ENCODE measurements at regions not wholly inside any gene's neighbourhood (a gene's known extent, or its start where the extent isn't known, plus 50 kb on each side); places are given as distances from the start of the nearest gene placed in this dataset.
"Not testable (repeated sequence)": the region's sequence is repeated elsewhere in the genome, so short reads cannot be mapped to it uniquely, and the experiment has no call there.

DNA sequence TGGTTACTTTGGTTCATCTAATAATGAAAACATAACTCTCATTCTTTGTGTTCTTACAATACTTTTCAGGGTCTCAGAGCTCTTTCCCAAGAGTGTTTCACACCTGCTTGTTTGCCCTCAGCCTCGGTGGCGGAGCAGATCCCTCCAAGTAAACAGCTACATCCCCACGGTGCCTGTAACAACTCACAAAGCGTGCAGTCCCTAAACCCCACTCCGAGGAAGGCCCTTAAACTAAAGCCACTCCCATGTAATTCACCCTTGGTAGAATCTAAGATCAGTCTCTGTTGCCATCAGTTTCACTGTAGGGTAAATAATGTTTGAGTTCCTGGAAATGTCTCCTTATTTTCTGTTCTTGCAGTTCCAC is 101.1 kb downstream of the TFAP2A start:
- Histone ChIP-seq H3K27ac (no peak overlapping the region), H3K4me1 (no peaks in the 10 kb centered on the region), H3K27me3 (peaks cover 0 to 38% (median 8%) of the 10 kb centered on the region in 7 donors), H3K36me3 (no peaks in the 10 kb centered on the region), H3K9me3 (no peaks in the 10 kb centered on the region), H3K4me3 (no peak overlapping the region)
- intact Hi-C loops (cut with DNase I), result no loop called here
- whole genome bisulfite sequencing, 2 donors, result 56% methylated on average over 5 of the region's 5 CpGs
- no peak for DNase-seq
- TF ChIP-seq, protein P1, sequence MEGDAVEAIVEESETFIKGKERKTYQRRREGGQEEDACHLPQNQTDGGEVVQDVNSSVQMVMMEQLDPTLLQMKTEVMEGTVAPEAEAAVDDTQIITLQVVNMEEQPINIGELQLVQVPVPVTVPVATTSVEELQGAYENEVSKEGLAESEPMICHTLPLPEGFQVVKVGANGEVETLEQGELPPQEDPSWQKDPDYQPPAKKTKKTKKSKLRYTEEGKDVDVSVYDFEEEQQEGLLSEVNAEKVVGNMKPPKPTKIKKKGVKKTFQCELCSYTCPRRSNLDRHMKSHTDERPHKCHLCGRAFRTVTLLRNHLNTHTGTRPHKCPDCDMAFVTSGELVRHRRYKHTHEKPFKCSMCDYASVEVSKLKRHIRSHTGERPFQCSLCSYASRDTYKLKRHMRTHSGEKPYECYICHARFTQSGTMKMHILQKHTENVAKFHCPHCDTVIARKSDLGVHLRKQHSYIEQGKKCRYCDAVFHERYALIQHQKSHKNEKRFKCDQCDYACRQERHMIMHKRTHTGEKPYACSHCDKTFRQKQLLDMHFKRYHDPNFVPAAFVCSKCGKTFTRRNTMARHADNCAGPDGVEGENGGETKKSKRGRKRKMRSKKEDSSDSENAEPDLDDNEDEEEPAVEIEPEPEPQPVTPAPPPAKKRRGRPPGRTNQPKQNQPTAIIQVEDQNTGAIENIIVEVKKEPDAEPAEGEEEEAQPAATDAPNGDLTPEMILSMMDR (IDR thresholded peaks at IDR 0.05), result no peak
- ATAC-seq, result no peak

- no peaks in the 10 kb centered on the region for H3K36me3 ChIP-seq
- no peak overlapping the region for H3K4me3 ChIP-seq
- DNase-seq (no peak), ATAC-seq (no peak)
- no peak overlapping the region for H3K27ac ChIP-seq
- no peaks in the 10 kb centered on the region for H3K4me1 ChIP-seq
- TF ChIP-seq, protein P1 (IDR thresholded peaks at IDR 0.05), result no peak
- intact Hi-C loops (cut with DNase I), result no loop called here
- WGBS, 2 donors, result 69 to 72% methylated on average over 11 of the region's 11 CpGs
- H3K27me3 ChIP-seq, result peaks cover 0 to 41% (median 8%) of the 10 kb centered on the region in 7 donors
- H3K9me3 ChIP-seq, result no peaks in the 10 kb centered on the region
These were observed 102.4 kb downstream of the TFAP2A start for GRCh38 chr6:10312445-10312844.

GRCh38 chr6:10311546-10312405 is 103.1 kb downstream of the TFAP2A start:
- ATAC-seq; H3K27ac ChIP-seq; H3K4me3 ChIP-seq; intact Hi-C loops (cut with DNase I); H3K4me1 ChIP-seq; H3K9me3 ChIP-seq; H3K36me3 ChIP-seq; DNase-seq: not testable (repeated sequence)
- peaks cover 0 to 41% (median 8%) of the 10 kb centered on the region in 7 donors for H3K27me3 ChIP-seq
- 90 to 92% methylated on average over 14 of the region's 14 CpGs for WGBS, 2 donors

DNA sequence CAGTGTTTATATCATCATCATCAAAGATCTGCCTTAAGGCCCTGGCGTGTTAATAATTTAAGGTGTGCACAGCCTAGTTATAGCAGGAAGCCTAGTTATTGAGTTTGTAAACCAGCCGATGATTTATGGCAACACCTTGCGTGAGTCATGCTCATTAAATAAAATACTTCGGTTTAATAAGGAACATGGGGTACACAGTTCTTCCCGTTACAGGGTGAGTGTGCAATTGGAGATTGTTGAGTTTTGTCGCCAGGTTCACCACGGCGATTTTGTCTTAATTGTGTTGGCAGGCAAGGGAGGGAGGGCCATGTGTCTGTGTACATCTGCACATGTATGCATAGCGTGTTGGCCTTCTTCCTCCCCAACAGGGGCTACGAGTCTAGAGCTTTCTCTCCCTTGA is 104.0 kb downstream of the TFAP2A start:
- no peak overlapping the region for H3K4me3 ChIP-seq
- no peaks in the 10 kb centered on the region for H3K4me1 ChIP-seq
- 89 to 90% methylated on average over 10 of the region's 10 CpGs for WGBS, 2 donors
- no peak for DNase-seq
- peaks cover 0 to 35% (median 8%) of the 10 kb centered on the region in 7 donors for H3K27me3 ChIP-seq
- no peak overlapping the region for H3K27ac ChIP-seq
- no peaks in the 10 kb centered on the region for H3K36me3 ChIP-seq
- intact Hi-C loops (cut with DNase I), result no loop called here
- no peak for ATAC-seq
- H3K9me3 ChIP-seq, result no peaks in the 10 kb centered on the region
- TF ChIP-seq, protein P1 (IDR thresholded peaks at IDR 0.05), result no peak

- TF ChIP-seq, protein P1 (IDR thresholded peaks at IDR 0.05), result no peak
- WGBS, 2 donors, result 51 to 70% methylated on average over 4 of the region's 4 CpGs
- no peaks in the 10 kb centered on the region for H3K9me3 ChIP-seq
- H3K4me3 ChIP-seq, result no peak overlapping the region
- peaks cover 0 to 32% (median 8%) of the 10 kb centered on the region in 7 donors for H3K27me3 ChIP-seq
- H3K27ac ChIP-seq, result no peak overlapping the region
- intact Hi-C loops (cut with DNase I), result no loop called here
- DNase-seq (no peak), ATAC-seq (no peak)
- no peaks in the 10 kb centered on the region for H3K4me1 ChIP-seq
- no peaks in the 10 kb centered on the region for H3K36me3 ChIP-seq
These were observed 104.6 kb downstream of the TFAP2A start for GRCh38 chr6:10310330-10310653.
